Natural killer cell (primary cell): ENCODE measurements at regions not wholly inside any gene's neighbourhood (a gene's known extent, or its start where the extent isn't known, plus 50 kb on each side); places are given as distances from the start of the nearest gene placed in this dataset.

Experiments
- ATAC-seq, 3 donors: fragments of 150-1000 bp in 2 of 3; fragments of 200-7000 bp in 1 of 3; cut with Tn5 transposase; 1 replicate in 1 of 3; 2 replicates in 2 of 3; pipeline ENCODE4 v1.10.0; 2021; ENCODE audit warnings: mild to moderate bottlenecking in 2 of 3, moderate library complexity in 2 of 3
- DNase-seq, 2 donors: peaks; one replicate each; pipeline versions ENCODE4 v3.0.0 to v3.0.0-alpha.2; 2013 to 2021; ENCODE audit warnings: mixed read lengths in 1 of 2
- H3K27ac ChIP-seq: one replicate; pipeline ENCODE4 v1.5.1; 2013; ENCODE audit warnings: mild to moderate bottlenecking, low read length
- H3K27me3 ChIP-seq: one replicate; pipeline ENCODE4 v1.6.1; 2013; ENCODE audit warnings: low read length; ENCODE audit not compliant: control insufficient read depth, insufficient read depth
- H3K36me3 ChIP-seq: one replicate; pipeline ENCODE4 v1.6.1; 2013; ENCODE audit warnings: low read length; ENCODE audit not compliant: control insufficient read depth, insufficient read depth
- H3K4me1 ChIP-seq: one replicate; pipeline ENCODE4 v1.6.1; 2013; ENCODE audit warnings: low read length; ENCODE audit not compliant: control insufficient read depth, insufficient read depth
- H3K4me3 ChIP-seq: one replicate; pipeline ENCODE4 v1.5.1; 2013; ENCODE audit warnings: low read length
- H3K9me3 ChIP-seq: one replicate; pipeline ENCODE4 v1.6.1; 2013; ENCODE audit warnings: low read length; ENCODE audit not compliant: control insufficient read depth, insufficient read depth
- H3K27ac Mint-ChIP-seq, 2 donors: one replicate each; pipeline ENCODE4 v1.8.0; 2022; ENCODE audit warnings: mild to moderate bottlenecking in 2 of 2, mixed read lengths in 2 of 2, moderate library complexity in 1 of 2
- H3K27me3 Mint-ChIP-seq, 2 donors: one replicate each; pipeline ENCODE4 v1.8.0; 2022; ENCODE audit warnings: low read depth in 2 of 2, mixed read lengths in 2 of 2
- H3K36me3 Mint-ChIP-seq: one replicate; pipeline ENCODE4 v1.8.0; 2022; ENCODE audit warnings: mixed read lengths
- H3K4me1 Mint-ChIP-seq, 2 donors: one replicate each; pipeline ENCODE4 v1.8.0; 2022; ENCODE audit warnings: mixed read lengths in 2 of 2
- H3K4me3 Mint-ChIP-seq: one replicate; pipeline ENCODE4 v1.8.0; 2022; ENCODE audit warnings: mild to moderate bottlenecking, moderate library complexity, mixed read lengths
- H3K9me3 Mint-ChIP-seq, 2 donors: one replicate each; pipeline ENCODE4 v1.8.0; 2022; ENCODE audit warnings: mixed read lengths in 2 of 2
- CTCF ChIP-seq: fragments of 200-600 bp; IDR thresholded peaks from one replicate; pipeline ENCODE4 v1.8.0; 2022; ENCODE audit warnings: antibody characterized with exemption
- WGBS: methylation state at CpG from one replicate; pipeline ENCODE4 v1.1.7; 2013; ENCODE audit warnings: missing lambda C conversion rate; ENCODE audit not compliant: insufficient coverage; 5-methylcytosine and 5-hydroxymethylcytosine counted together
- intact Hi-C: fragments of 100-400 bp; cut with micrococcal nuclease; formaldehyde crosslinking; loops from one replicate; pipeline ENCODE4 v1.14.2; 2022

GRCh38 chr1:239563681-239564080 lies 177.3 kb downstream of the CHRM3 start:
- Histone ChIP-seq H3K27me3 (no peaks in the 10 kb centered on the region), H3K9me3 (no peaks in the 10 kb centered on the region), H3K4me1 (no peaks in the 10 kb centered on the region), H3K4me3 (no peak overlapping the region), H3K27ac (no peak overlapping the region), H3K36me3 (no peaks in the 10 kb centered on the region)
- no peak for TF ChIP-seq CTCF
- DNase-seq (no peak), ATAC-seq (no peak)
- Mint-ChIP-seq H3K4me3 (no peak overlapping the region), H3K27me3 (peaks cover 0 to 9% of the 10 kb centered on the region in 2 donors), H3K9me3 (no peaks in the 10 kb centered on the region), H3K4me1 (peaks cover 8% of the 10 kb centered on the region in 2 donors), H3K36me3 (no peaks in the 10 kb centered on the region), H3K27ac (no peak overlapping the region)
- intact Hi-C loops, result no loop called here
- 37% methylated on average over 1 of the region's 2 CpGs for WGBS

- 96% methylated on average over 7 of the region's 7 CpGs for WGBS
- H3K9me3 ChIP-seq, result no peaks in the 10 kb centered on the region
- H3K36me3 ChIP-seq, result no peaks in the 10 kb centered on the region
- DNase-seq (no peak), ATAC-seq (no peak)
- no peaks in the 10 kb centered on the region for H3K36me3 Mint-ChIP-seq
- H3K27ac Mint-ChIP-seq, result no peak overlapping the region
- no peaks in the 10 kb centered on the region for H3K27me3 ChIP-seq
- no peak overlapping the region for H3K4me3 Mint-ChIP-seq
- no peaks in the 10 kb centered on the region for H3K4me1 ChIP-seq
- H3K27me3 Mint-ChIP-seq, result peaks cover 0 to 7% of the 10 kb centered on the region in 2 donors
- H3K9me3 Mint-ChIP-seq, result no peaks in the 10 kb centered on the region
- H3K4me3 ChIP-seq, result no peak overlapping the region
- H3K4me1 Mint-ChIP-seq, result no peaks in the 10 kb centered on the region
- no peak overlapping the region for H3K27ac ChIP-seq
- no peak for TF ChIP-seq CTCF
- intact Hi-C loops, result no loop called here
Observed at GRCh38 chr1:239566074-239566473, 179.7 kb downstream of the CHRM3 start.

- Mint-ChIP-seq H3K4me3 (no peak overlapping the region), H3K27ac (no peak overlapping the region), H3K9me3 (no peaks in the 10 kb centered on the region), H3K4me1 (peaks cover 13 to 15% of the 10 kb centered on the region in 2 donors), H3K27me3 (no peaks in the 10 kb centered on the region), H3K36me3 (no peaks in the 10 kb centered on the region)
- intact Hi-C loops, result no loop called here
- Histone ChIP-seq H3K27ac (no peak overlapping the region), H3K4me3 (no peak overlapping the region), H3K36me3 (no peaks in the 10 kb centered on the region), H3K4me1 (peaks cover 3% of the 10 kb centered on the region), H3K27me3 (no peaks in the 10 kb centered on the region), H3K9me3 (no peaks in the 10 kb centered on the region)
- TF ChIP-seq CTCF, result no peak
- DNase-seq (no peak), ATAC-seq (no peak)
- WGBS, result 75% methylated on average over 1 of the region's 3 CpGs
Observed at GRCh38 chr1:239570878-239571277, 184.5 kb downstream of the CHRM3 start.

DNA sequence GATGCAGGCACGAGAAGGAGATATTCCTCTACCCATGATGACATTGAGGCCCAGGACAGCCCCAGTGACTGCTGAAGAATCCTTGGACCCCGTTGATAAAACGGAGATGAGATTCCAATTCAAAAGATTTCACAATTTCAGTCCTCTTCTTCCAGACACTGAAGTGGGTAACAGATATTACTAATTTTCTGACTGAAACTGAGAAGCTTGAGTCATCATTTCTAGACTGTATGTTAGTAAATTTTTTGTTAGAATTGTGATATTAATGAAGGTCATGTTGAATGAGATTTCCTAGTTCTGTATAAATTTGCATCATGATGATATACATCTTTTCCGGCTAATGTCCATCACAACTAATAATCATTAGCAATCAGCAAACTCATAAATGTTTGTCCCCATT lies 185.8 kb downstream of the CHRM3 start:
- DNase-seq (no peak), ATAC-seq (no peak)
- H3K27me3 ChIP-seq, result no peaks in the 10 kb centered on the region
- H3K27me3 Mint-ChIP-seq, result no peaks in the 10 kb centered on the region
- peaks cover 3% of the 10 kb centered on the region for H3K4me1 ChIP-seq
- no peak overlapping the region for H3K4me3 ChIP-seq
- H3K36me3 Mint-ChIP-seq, result no peaks in the 10 kb centered on the region
- TF ChIP-seq CTCF, result no peak
- no peaks in the 10 kb centered on the region for H3K9me3 Mint-ChIP-seq
- peaks cover 13 to 17% of the 10 kb centered on the region in 2 donors for H3K4me1 Mint-ChIP-seq
- no peaks in the 10 kb centered on the region for H3K36me3 ChIP-seq
- H3K9me3 ChIP-seq, result no peaks in the 10 kb centered on the region
- H3K27ac Mint-ChIP-seq, result no peak overlapping the region
- WGBS, result 77% methylated on average over 3 of the region's 4 CpGs
- no peak overlapping the region for H3K27ac ChIP-seq
- no peak overlapping the region for H3K4me3 Mint-ChIP-seq
- intact Hi-C loops, result no loop called here
